ENCODE measurements at regions not wholly inside any gene's neighbourhood (a gene's known extent, or its start where the extent isn't known, plus 50 kb on each side); places are given as distances from the start of the nearest gene placed in this dataset.

- TF ChIP-seq CTCF (IDR thresholded peaks at IDR 0.05 in 2 of 3, conservative IDR thresholded peaks at IDR 0.05 in 1 of 3; ENCODE audit: control insufficient read depth in 2 of 3, extremely low read depth in 1 of 3, insufficient read depth in 1 of 3, low read depth in 3 of 3, low read length in 3 of 3) (no peak), CHD2 (IDR thresholded peaks at IDR 0.05; ENCODE audit: borderline replicate concordance, low read depth, low read length) (no peak), NRF1 (conservative IDR thresholded peaks at IDR 0.05; ENCODE audit: low read depth, low read length) (no peak), POLR2AphosphoS5 (IDR thresholded peaks at IDR 0.05; ENCODE audit: low read length) (no peak), EP300 (IDR thresholded peaks at IDR 0.05; ENCODE audit: borderline replicate concordance in 1 of 2, control insufficient read depth in 1 of 2, low read depth in 2 of 2, low read length in 2 of 2) (no peak), USF2 (IDR thresholded peaks at IDR 0.05; ENCODE audit: borderline replicate concordance, low read depth, low read length) (no peak), POLR2A (IDR thresholded peaks at IDR 0.05; ENCODE audit: low read depth, low read length) (no peak), PRDM15 (CRISPR knock-in tag; IDR thresholded peaks at IDR 0.05) (no peak), REST (IDR thresholded peaks at IDR 0.05; ENCODE audit: low read depth, low read length) (no peak), POU2F2 (IDR thresholded peaks at IDR 0.05; ENCODE audit: borderline replicate concordance, low read depth, low read length) (no peak), ESRRA (IDR thresholded peaks at IDR 0.05; ENCODE audit: low read length) (no peak), SMC3 (IDR thresholded peaks at IDR 0.05; ENCODE audit: borderline replicate concordance, low read length) (no peak), NFYA (IDR thresholded peaks at IDR 0.05; ENCODE audit: borderline replicate concordance, low read depth, low read length) (no peak)
Observed at GRCh38 chr18:56161566-56162260, 476.7 kb downstream of the TXNL1 start.
